ENCODE measurements at regions not wholly inside any gene's neighbourhood (a gene's known extent, or its start where the extent isn't known, plus 50 kb on each side); places are given as distances from the start of the nearest gene placed in this dataset.

DNA sequence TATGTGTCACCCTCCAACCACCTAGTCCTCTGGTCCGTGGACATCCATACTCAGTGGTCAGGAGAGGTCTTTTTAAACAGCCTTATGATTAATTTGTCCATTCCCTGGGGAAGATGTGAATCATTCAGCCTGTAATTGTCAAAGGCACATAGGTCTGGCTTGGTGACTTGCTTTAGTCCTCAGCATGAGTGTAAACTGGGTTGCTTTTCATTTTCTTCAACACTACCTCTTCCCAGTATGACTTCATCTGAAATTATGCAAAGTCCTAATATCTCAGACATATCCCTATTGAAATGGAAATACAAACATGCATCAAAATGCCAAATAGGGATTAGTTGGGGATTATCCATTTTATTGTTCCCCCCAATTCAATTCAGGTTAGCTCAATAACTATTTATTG, 208.3 kb upstream of the AMOT start:
- TF ChIP-seq CTCF (IDR thresholded peaks at IDR 0.05), result no peak
- no peak for TF ChIP-seq POLR2A (IDR thresholded peaks at IDR 0.05)

Measured in esophagus squamous epithelium (tissue), 4 donors.